CD4-positive, alpha-beta T cell treated with Interleukin-21 for 1 hour (primary cell): ENCODE measurements at regions not wholly inside any gene's neighbourhood (a gene's known extent, or its start where the extent isn't known, plus 50 kb on each side); places are given as distances from the start of the nearest gene placed in this dataset.

Experiments
- DNase-seq: peaks from one replicate; pipeline ENCODE4 v3.0.0-alpha.2; 2020

- DNase-seq, result no peak
Observed at GRCh38 chr13:103250071-103250470, 183.9 kb upstream of the SLC10A2 start.

- no peak for DNase-seq
Observed at GRCh38 chr13:103246581-103247200, 180.5 kb upstream of the SLC10A2 start.

DNA sequence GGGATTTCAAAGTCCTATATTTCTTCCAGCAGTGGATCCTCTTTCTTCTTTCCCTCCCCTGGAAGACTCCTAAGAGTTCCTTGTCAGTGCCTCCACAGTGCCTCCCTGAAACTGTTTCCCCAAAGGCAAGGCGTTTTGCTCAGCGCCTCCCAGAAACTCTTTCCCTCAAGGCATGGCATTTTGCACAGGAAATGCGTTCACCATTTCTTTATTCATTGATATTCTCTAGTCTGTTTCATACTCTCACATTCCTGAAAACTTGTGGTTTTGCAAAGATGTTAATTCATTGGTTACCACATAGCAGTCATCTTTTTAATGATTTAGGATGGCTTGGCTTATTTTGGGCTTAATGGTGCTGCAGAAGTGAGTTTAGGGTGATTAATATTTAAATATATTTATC is 177.3 kb upstream of the SLC10A2 start:
- no peak for DNase-seq

- no peak for DNase-seq
Observed at GRCh38 chr13:103238441-103238840, 172.2 kb upstream of the SLC10A2 start.

GRCh38 chr13:103236213-103236612 is 170.0 kb upstream of the SLC10A2 start:
- no peak for DNase-seq

- DNase-seq, result no peak
Observed at GRCh38 chr13:103229674-103230073, 163.5 kb upstream of the SLC10A2 start.

- no peak for DNase-seq
Observed at GRCh38 chr13:103224804-103225203, 158.6 kb upstream of the SLC10A2 start.

- DNase-seq, result no peak
Observed at GRCh38 chr13:103222683-103223082, 156.5 kb upstream of the SLC10A2 start.

DNA sequence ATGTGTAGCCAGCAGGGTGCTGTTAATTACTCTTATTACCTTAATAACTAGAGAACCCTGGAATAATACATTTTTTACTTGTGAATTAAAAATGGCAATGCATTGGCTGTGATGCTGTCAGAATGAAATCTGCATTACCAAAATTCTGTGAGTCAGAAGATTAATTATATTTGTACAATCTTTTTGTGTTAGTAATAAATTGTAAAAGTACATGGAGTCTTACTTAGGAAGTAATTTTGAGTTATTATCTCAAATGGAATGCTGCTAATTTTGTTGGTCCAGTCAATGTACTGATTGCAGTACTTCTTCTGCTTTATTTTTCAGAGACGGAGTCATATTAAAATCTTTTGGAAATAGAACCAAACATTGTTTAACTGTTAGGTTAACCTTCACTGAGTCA is 152.0 kb upstream of the SLC10A2 start:
- DNase-seq, result no peak

GRCh38 chr13:103213152-103213551 is 146.9 kb upstream of the SLC10A2 start:
- no peak for DNase-seq

GRCh38 chr13:103210348-103210747 is 144.1 kb upstream of the SLC10A2 start:
- DNase-seq, result no peak

GRCh38 chr13:103203735-103204330 is 137.6 kb upstream of the SLC10A2 start:
- no peak for DNase-seq

GRCh38 chr13:103200118-103200885 is 134.1 kb upstream of the SLC10A2 start:
- no peak for DNase-seq

GRCh38 chr13:103199380-103200088 is 133.3 kb upstream of the SLC10A2 start:
- no peak for DNase-seq

- no peak for DNase-seq
Observed at GRCh38 chr13:103196356-103196755, 130.1 kb upstream of the SLC10A2 start.

GRCh38 chr13:103195762-103196161 is 129.5 kb upstream of the SLC10A2 start:
- no peak for DNase-seq

- no peak for DNase-seq
Observed at GRCh38 chr13:103194871-103195270, 128.7 kb upstream of the SLC10A2 start.

DNA sequence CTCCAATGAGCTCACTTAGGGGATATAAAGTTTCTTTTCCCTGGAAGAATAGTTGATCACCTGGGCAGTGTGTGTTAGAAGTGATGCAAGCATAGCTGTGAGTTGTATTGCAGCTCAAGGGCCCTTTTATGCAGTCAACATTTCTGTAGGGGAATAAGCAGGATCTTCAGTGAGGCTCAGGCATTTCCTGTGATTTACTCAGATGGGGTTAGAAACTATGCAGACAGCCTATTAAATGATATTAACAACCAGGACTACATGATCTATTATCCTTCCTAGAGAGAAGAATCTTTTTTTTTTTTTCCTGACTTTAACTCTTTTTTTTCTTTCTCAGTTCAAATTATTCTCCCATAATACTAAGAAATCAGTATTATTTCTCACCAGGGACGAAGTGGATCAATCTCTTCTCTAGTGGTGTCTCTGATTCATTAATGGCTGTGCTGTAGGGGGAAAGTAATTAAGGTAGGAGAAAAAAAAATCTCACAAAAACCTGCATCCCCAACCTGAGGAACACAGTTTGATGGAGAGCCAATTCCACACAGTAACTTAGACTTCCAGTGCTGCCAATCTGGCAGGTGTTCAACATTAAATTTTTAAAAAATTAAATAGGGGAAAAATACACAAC is 126.4 kb upstream of the SLC10A2 start:
- no peak for DNase-seq

DNA sequence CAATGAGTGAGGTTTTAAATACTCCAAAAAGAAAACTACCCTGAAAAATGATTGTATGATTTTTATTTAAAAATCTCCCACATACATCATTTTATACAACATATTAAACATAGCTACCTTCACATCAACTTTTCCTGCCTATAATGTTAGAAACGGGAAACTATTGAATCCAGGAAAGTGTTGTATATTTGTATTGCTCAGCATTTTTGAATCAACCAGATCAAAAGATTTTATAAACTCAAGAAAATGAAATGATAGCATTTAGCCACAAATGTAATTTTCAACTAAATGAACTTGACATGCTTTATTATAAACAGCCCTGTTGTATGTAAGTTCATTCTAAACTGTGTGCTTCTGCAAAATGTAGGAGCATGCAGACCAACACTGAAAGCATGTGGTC is 124.6 kb upstream of the SLC10A2 start:
- no peak for DNase-seq

- DNase-seq, result no peak
Observed at GRCh38 chr13:103188713-103189326, 122.6 kb upstream of the SLC10A2 start.

DNA sequence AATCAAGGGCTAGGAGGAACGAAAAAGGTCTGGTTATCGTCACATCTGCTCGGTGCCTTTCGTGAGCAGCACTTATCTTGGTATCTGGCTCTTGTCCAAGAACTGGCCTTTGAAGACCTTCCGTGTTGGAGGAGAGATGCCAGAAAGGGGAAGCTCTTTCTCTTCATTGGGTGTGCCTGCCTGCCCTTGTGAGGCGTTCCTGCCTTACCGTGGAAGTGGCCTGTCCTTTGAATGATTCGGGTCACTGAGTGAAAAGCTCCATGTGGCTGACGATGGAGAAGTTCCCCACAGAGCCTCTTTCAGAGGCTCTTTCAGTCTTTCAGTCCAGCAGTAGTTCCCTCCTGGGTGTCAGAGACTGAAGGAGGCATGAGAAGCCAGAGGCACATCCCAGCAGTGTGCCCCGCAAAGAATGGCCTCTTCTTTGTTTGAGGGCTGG is 121.5 kb upstream of the SLC10A2 start:
- DNase-seq, result no peak

DNA sequence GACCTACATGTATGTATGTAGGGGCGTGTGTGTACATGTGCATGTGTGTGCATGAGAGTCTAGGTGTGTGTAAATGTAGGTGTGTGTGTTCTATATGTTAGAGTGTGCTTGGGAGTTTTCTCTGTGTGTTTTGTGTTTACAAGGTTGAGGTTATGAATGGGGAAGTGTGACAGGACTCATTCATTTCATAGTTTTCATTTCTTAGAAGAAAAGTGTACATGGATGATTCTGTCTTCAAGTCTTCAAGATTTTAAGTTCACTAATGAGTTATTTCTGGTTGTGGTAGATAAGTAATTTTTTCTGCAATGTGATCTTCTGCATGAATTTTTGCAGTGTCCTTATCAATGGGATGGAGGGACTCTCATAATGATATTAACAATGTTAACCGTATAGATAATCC is 118.2 kb upstream of the SLC10A2 start:
- no peak for DNase-seq
